ENCODE measurements at regions not wholly inside any gene's neighbourhood (a gene's known extent, or its start where the extent isn't known, plus 50 kb on each side); places are given as distances from the start of the nearest gene placed in this dataset.
A peak's percentile ranks its signal among the peaks of the same experiment; 100 is the strongest.
"Not testable (repeated sequence)": the region's sequence is repeated elsewhere in the genome, so short reads cannot be mapped to it uniquely, and the experiment has no call there.

DNA sequence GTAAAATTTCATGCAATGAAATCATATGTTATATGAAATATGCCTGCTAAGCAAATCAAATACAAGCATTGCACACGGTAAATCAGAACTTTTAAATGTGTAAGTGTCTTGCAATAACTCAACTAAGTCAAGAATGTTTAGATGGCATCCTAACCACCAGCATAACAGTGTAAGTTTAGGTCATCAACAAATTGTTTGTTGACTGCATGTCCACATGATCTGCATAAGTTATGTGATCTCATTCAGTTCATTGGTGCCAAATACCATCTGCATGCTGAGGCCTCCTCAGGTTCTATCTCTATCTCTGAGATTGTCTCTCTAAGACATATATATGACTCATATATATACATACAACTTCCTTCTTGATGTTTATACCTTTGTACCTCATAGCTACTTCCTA is 159.6 kb upstream of the STK32A start:
- DNase-seq = peak in 1 of 56 donors; percentile 5

DNA sequence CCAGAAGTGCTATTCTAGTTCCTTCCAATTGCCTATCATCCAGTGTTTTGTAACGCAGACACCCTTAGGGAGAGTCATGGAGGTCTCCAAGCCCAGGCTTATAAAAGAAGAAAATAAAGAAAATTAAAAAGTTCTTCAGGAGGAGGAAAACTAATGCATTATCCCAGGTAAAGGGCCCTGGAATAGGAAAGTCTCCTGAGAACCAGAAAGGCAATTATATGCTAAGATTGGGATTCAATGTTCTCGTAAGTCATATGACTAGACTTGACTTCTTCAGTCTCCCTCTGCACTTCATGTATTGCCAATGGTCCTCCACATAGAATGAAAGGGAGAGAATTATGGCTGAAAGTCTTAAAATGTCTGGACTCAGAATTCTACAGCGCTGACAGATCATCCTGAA is 154.4 kb upstream of the STK32A start:
- peak in 1 of 56 donors; percentile 48 for DNase-seq

DNA sequence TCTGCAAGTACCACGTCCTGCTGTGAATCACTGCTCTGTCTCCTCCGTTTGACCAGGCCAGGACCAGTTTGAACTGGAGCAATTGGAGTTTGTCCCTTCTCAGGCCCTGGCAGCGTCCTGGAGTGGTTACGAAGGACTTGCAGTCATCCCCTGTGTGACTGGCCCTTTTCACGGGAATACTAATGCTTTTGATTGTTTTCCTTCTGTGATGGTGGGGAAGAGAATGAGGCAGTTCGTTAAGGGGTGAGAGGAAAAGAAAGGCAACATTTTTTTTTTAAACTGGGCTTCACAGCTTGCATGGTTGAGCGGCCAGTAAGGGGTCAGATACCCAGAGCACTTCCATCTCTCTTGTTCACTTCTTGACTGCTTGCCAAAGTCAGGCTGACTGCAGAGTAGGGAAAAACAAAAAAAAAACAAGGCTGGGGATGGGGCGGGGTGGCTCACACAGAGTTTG is 153.5 kb upstream of the STK32A start:
- DNase-seq = peak in 54 of 56 donors; percentile 18 to 96 (median 72)

DNA sequence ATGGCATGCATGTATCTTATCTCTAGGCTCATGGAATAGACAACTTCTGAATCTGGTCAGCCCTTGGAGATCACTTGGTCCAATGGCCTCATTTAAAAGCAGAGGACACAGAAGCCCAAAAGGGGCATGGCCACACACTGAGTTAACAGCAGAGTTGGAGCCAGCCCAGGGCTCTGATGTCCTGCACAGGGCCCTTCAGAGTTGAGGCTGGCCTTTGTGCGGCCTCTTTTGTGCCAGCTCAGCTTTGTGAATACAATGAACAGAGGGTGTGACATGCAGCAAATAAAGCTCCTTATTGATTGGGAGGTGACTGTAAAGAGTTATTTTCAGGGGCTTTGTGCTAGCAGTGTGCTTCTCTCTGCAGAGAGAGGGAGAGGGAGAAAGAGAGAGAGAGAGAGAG is 150.1 kb upstream of the STK32A start:
- DNase-seq = peak in 54 of 56 donors; percentile 5 to 92 (median 70)

DNA sequence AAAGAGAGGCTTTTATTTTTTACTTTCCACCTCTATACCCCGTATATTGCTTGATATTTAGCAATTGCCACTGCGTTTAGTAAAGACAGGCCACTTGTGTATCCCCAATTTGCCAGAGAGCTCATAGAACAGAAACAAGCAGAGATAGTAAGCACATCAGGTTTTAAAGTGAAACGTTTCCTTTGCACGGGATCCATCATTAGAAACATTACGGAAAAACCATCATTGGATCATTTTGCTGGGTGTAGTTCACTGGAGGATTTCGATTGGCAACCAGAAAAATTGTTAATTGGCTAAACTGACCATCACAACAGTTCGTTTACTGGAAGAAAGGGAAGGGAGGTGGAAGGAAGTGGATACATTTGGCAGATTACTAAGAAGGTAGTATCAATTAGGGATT is 149.4 kb upstream of the STK32A start:
- DNase-seq = no peak

DNA sequence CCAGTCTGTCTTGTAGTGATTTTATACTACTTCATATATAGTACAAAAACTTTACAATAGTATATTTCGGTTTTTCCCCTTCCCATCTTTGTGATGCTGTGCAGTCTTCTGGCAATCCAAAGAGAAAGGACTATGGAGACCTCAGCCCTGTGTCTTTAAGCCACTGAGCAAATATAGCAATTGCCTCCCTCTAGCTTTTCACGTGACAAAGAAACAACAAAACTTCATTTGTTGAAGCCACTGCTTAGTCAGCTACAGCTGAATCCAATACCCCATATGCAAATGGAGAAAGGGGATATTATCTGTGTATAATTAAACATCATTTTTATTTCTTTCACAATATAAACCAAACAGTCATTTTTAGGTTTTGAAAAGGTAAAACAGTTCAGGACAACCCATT is 142.8 kb upstream of the STK32A start:
- DNase-seq = peak in 3 of 56 donors; percentile 14 to 47 (median 38)

DNA sequence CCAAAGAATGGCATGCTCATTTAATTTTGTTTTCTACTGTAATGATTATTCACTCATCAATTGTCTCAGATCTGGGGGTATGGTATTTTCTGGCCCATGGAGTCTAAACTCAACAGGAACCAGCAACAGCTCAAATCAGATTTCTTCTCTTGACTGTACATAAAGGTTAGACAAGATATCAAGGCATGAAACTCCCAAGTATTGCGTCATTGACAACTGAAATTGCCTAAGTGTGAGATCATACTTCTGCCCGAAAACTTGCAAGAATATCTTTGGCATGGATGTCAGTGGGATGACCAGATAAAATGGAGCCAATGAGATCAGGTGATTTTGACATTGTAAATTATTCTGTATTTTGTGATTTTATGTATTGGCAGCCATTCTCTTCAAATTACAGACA is 141.7 kb upstream of the STK32A start:
- no peak for DNase-seq

DNA sequence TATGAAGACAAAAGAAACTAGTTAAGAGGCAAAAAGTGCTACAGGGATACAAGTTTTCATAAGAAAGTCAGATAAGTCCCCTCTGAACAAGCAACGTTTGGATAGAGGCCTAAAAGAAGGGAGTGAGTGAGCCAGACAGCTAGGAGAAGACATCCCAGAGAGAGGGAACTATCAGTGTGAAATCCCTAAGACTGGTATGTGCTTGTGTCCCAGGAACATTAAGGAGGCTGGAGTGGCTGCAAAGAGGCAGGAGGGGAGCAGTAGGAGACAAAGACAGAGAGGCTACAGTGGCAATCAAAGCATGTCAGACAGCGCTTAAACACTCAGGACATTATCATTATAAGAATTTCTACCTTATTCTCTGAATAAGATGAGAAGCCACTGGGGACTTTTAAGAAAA is 139.1 kb upstream of the STK32A start:
- no peak for DNase-seq

DNA sequence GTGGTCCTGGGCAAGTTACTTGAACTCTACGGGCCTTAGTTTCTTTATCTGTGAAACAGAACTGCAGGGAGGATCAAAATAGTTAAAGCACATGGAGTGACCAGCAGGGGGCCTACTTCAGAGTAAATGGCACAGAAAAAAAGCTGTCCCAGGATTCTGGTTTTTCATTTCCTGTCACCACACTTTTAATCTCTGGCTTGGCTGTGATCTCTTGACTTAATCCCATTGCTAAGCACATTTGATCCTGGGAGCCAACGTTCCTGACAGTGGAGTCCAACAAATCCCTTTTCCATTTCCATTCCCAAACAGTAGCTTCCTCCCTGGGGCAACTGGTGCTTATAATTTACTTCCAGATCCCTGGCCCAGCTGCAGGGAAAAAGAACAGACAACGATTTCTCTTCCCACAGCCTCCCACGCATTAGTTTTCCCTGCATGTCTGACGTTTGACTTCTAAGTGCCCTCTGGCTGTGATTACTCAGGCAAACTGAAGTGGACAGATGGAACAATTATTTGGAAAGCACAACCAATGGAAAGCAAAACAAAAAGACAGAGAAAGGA is 136.5 kb upstream of the STK32A start:
- DNase-seq = peak in 19 of 56 donors; percentile 1 to 73 (median 25)

DNA sequence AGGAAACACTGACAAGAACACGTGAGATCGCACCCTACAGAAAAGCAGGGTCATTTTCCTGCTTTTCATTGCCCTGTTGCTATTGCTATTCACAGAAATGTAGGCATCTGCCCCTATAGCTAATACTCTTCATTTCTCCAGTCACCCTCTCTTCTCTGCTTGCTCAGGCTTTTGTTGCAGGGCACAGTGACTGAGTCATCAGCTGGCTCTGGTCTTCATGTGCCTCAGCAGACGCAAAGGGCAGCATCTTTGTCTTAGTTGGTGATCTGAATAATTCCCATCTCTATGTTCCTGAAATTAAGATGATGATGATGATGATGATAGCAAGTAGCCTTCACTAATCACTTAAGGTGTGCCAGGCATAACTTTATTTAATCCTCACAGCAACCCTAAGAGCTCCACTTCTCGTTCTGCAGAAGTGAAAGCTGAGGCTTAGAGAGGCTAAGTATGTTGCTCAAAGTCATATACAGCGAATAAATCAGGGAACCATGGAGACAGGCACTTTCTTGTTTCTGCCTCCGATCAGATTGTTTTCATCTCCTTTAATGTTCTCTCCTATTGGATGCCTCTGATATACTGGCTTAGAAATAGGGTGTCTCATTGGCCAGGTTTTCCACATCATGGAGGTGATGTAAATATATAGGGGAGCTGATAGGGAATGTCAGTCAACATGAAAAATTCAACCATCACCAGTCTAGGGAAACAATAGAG is 133.0 kb upstream of the STK32A start:
- DNase-seq = peak in 15 of 56 donors; percentile 4 to 51 (median 19)

DNA sequence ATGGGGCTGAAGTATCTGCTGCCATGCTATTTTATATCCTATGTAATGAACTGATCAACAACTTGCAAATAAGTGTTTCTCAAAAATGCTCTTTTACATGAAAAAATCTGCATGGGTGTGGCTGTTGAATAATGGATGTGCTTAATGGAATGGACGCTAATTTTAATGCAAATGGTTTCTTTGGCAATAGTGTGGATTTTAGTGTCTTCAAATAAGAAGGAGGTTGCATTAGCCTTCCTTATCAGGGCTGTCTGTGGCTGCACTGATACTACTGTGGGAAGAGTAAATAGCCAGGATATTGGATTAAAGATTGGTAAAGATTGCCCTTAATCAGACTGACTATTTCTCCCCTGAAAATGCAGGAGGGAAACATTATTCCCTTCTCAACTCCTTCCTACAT is 121.9 kb upstream of the STK32A start:
- DNase-seq = no peak

DNA sequence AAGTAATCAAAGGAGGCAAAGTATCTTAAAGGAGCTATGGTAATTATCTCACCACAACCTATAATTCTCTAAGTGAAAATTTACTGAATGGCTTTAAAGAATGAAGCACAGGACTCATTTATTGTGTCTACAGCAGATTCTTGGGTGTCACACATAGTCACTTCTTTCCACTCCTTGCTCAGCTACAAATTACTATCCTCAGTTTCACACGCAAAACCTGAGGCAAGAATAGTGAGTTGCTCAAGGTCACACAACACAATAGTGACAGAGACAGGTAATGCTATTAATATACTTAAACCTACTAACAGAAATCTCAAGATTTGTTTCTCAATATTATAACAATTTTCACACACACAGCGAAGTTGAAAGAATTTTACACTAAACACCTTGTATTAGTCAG is 120.9 kb upstream of the STK32A start:
- DNase-seq = no peak

DNA sequence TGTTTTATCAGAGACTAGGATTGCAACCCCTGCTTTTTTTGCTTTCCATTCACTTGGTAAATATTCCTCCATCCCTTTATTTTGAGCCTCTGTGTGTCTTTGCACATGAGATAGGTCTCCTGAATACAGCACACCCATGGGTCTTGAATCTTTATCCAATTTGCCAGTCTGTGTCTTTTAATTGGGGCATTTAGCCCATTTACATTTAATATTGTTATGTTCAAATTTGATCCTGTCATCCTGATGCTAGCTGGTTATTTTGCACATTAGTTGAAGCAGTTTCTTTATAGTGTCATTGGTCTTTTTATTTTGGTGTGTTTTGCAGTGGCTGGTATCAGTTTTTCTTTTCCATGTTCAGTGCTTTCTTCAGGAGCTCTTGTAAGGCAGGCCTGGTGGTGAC is 95.1 kb upstream of the STK32A start:
- DNase-seq = not testable (repeated sequence)

DNA sequence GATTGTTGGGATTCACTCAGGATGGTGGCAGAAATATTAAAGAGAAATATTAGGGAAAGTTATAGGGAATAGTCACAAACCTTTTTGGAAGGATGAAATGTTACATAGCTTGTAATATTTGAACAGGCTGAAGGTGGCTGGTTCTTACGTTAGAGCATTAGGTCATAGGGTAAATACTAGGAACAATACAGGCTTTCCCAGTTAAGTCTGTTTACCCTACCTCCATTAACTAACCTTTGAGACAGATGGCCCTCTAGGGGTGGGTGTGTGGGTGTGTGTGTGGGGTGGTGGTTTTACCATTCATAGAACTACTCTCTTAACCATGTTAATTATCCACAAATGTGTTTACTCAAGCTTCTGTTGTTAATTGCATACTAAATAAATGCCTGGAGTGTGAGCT is 94.3 kb upstream of the STK32A start:
- DNase-seq = no peak

DNA sequence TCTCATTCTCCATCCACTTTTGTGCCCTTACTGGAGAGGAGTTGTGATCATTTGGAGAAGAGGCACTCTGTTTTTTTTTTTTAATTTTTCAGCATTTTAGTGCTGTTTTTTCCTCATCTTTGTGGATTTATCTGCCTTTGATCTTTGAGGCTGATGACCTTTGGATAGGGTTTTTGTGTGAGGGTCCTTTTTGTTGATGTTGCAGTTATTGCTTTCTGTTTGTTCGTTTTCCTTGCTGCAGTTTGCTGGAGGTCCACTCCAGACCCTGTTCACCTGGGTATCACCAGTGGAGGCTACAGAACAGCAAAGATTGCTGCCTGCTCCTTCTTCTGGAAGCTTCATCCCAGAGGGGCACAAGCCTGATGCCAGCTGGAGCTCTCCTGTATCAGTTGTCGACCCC is 93.2 kb upstream of the STK32A start:
- DNase-seq = not testable (repeated sequence)

DNA sequence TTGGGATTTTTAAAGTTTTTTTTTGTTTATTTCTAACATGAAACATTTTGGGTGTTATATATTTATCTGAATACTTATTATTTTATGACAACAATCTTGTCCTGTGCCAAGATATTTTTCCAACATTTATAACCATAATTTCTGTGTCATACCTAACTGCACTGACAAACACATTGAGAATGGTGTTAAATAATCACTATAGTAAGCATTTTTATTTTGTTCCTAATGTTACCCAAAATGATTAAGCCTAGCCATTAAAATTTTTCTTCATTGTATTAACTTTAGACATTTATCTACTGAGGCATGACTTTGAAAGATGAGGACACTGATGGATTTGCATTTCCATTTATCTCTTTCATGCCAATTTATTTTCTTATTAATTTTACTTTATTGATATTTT is 91.6 kb upstream of the STK32A start:
- DNase-seq = no peak

DNA sequence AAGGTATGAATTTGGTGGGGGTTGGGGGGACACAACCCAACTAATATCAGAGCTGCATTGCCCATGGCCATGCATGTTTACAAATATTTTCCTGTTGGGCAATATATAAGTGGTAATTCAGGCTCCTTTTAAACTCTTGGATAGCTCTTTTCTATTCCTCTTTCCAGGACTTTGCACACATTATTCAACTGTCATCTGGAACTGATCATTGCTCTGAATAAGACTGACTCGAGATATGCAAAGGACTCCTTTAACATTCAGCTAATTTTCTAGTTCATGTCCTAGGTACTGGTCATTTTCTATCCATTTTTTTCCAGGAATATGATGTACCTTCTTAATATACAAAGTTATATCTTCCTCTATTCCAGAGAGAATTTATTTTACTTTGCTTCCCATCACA is 89.5 kb upstream of the STK32A start:
- DNase-seq = no peak

DNA sequence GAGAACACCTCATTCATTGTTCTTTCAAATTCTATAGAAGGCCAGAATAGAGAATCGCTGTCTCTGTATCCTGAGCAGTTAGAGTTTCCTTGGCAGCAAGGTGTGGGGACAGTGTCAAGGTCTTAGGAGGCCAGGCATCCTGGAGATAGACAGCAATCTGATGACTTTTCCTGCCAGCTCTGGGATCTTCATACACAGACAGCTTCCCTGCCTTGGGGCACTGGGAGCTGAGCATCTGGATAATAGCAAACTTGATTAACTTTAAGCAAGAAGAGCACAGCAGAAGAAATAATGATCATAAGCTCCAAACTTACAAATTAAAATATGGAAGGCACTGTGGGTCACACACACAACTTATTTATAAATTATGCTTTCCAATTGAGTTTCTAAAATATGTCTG is 86.1 kb upstream of the STK32A start:
- DNase-seq = no peak

DNA sequence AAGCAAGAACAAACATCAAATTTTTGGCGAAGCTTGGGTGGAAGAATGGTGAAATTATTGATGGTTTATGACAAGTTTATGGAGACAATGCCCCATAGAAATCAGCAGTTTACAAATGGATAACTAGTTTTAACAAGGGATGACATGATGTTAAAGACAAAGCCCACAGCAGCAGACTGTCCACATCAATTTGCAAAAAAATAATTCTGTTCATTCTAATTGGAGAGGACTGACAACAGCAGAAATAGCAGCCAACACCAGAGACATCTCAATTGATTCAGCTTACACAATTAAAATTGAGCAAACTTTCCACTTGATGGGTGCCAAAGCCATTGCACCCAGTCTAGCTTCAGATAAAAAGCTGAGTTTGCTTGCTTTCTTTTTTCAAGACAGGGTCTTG is 82.7 kb upstream of the STK32A start:
- DNase-seq = no peak

DNA sequence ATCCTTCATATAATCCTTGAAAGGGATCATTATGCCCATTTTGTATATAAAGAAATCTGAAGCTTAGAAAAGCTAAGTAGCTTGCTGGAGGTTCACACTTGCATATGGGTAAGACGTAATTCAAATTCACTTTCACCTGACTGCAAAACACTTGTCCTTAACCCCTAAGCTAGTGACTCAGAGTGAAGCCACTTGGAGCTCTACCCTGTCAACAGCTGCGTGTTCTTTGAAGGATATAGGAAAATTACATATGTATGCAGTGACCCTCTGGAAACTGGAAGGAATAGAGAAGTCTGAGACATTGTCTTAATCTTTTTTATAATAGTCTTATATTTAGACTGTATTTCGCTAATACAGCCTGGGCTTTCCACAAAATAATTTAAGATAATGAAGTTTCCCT is 80.0 kb upstream of the STK32A start:
- DNase-seq = no peak

DNA sequence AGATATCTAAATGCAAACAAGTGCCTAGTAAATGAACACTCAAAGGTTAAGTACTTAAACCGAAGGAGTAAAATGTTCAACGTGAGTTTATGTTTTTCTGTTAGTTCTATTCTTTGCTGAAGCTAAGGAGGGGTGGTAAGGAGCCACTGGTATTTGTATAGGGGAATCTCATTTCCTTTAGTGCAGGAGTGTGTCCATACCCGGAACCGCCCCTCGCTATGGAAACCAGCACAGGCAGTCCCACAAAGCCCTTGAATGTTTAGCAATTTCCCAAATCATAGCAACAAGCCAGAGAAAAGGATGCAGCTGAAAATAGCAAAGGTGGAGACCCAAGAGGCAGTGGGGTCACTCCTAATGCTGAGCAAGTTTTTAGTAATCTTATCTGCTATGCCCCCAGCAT is 78.8 kb upstream of the STK32A start:
- DNase-seq = no peak

DNA sequence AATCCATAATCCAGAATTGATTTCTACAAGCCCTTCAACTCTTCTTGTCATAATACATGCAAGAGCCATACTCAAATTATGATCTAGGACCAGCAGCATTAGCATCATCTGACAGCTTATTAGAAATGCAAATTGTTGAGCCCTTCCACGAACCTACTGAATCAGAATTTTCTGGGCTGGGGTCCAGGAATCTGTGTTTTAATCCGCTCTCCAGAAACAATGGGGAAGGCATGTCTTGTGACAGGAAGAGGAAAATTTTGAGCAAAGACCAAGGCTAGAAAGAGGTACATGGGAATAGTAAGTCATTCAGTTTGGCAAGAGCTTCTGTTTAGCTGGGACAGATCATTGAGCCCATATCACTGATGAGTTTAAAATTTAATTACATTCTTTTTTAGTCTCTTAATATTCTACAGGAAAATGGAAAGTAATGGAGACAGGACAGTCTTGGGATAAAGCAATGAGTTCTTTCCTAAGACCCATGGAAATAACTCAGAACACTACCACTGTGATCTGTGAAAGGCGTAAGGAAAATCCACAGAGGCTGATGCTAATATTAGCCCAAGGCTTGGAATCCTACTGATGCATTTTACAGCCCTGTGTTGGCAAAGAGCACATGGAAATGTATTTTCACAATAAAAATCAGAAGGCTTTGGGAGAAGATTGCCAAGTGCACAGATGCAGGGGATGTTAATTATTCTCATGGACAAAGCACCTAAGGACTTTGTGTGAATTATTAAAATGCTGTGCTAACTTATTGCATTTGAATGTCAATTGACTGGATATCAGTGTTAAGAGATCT is 73.7 kb upstream of the STK32A start:
- DNase-seq = peak in 3 of 56 donors; percentile 2 to 10 (median 5)

DNA sequence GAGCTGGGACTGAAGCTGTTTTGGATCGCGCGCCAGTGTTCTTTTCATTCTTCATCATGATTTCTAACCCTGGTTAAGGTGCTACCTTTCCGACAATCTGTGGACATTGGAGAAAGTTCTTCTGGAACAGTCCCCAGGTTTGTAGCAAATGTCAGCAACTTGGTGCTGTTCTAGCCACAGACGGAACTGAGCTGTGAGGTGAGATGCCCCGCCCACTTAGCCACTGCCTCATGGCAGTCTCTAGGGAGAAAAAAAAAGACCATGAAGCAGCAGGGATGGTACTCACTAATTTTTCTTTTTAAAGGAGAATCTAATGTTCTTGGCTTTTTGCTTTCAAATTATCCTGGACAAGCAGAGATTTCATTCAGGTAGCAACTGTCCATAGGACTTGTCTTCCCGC is 72.1 kb upstream of the STK32A start:
- no peak for DNase-seq
